ENCODE measurements at regions not wholly inside any gene's neighbourhood (a gene's known extent, or its start where the extent isn't known, plus 50 kb on each side); places are given as distances from the start of the nearest gene placed in this dataset.

DNA sequence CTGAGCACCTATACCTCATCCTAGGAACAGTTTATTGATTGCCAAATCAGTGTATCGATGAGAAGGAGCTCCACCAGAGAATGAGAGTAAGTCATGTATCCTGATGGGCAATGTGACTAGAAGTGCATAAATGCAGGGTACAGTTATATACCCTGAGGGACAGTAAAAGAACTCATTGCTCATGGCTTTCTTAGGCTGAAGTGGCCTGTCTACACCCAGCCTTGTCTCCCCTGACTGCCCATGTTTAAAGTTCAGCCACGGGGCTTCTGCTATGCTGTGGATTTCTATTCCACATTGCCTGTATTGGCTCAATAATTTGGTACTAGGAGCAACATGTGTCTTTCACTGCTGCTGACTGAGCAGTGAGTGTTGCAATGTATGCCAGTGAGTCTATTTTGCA, 400.4 kb upstream of the IMPG1 start:
- Mint-ChIP-seq H3K27ac (ENCODE audit: unreplicated experiment) (no peak overlapping the region), H3K4me3 (ENCODE audit: unreplicated experiment) (no peak overlapping the region), H3K36me3 (ENCODE audit: unreplicated experiment) (no peaks in the 10 kb centered on the region), H3K27me3 (ENCODE audit: unreplicated experiment) (no peaks in the 10 kb centered on the region), H3K9me3 (ENCODE audit: unreplicated experiment) (peaks cover 2% of the 10 kb centered on the region), H3K4me1 (ENCODE audit: low read depth, unreplicated experiment) (no peaks in the 10 kb centered on the region)
- TF ChIP-seq, protein P1, sequence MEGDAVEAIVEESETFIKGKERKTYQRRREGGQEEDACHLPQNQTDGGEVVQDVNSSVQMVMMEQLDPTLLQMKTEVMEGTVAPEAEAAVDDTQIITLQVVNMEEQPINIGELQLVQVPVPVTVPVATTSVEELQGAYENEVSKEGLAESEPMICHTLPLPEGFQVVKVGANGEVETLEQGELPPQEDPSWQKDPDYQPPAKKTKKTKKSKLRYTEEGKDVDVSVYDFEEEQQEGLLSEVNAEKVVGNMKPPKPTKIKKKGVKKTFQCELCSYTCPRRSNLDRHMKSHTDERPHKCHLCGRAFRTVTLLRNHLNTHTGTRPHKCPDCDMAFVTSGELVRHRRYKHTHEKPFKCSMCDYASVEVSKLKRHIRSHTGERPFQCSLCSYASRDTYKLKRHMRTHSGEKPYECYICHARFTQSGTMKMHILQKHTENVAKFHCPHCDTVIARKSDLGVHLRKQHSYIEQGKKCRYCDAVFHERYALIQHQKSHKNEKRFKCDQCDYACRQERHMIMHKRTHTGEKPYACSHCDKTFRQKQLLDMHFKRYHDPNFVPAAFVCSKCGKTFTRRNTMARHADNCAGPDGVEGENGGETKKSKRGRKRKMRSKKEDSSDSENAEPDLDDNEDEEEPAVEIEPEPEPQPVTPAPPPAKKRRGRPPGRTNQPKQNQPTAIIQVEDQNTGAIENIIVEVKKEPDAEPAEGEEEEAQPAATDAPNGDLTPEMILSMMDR (IDR thresholded peaks at IDR 0.05; ENCODE audit: partially characterized antibody, unreplicated experiment), result no peak
- DNase-seq, result no peak

DNA sequence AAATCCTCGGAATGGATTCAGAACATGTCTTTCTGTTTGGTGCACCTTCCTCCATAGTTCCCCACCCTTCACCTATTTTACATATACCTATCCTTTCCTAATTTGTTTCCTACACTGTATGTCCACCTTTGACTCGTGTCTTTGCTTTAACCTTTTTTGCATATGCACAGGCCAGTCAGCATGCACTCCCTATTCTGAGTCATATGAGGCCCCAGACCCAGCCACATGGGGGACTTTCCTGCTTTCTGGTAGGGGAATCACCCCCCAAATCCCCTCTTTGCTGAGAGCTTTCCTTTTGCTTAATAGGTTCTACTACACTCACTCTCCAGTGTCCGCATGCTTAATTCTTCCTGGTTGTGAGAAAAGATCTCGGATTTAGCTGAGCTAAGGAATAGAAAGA, 393.8 kb upstream of the IMPG1 start:
- Mint-ChIP-seq H3K4me3 (ENCODE audit: unreplicated experiment) (no peak overlapping the region), H3K36me3 (ENCODE audit: unreplicated experiment) (no peaks in the 10 kb centered on the region)

DNA sequence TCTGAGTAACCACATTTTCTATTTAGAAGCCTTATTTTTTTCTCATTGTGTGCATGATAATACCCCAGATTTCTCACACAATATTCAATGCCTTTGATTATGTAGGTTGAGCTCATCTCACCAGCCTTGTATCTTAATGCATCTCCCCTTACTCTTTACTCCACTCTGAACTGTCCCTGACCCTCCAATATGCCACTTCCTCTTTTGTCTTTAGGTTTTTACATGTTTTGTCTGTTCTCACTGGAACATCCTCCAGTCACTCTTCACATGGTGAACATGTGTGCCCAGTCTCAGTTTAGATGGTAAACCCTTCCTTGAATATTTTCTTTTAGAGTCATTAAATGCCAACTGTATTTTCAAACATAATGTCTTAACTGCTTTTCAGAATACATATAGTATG, 392.9 kb upstream of the IMPG1 start:
- no peaks in the 10 kb centered on the region for H3K36me3 Mint-ChIP-seq (ENCODE audit: unreplicated experiment)
- H3K9me3 Mint-ChIP-seq (ENCODE audit: unreplicated experiment), result no peaks in the 10 kb centered on the region
- TF ChIP-seq, protein P1 (IDR thresholded peaks at IDR 0.05; ENCODE audit: partially characterized antibody, unreplicated experiment), result no peak
- no peak overlapping the region for H3K27ac Mint-ChIP-seq (ENCODE audit: unreplicated experiment)
- H3K4me3 Mint-ChIP-seq (ENCODE audit: unreplicated experiment), result no peak overlapping the region
- DNase-seq, result no peak
- no peaks in the 10 kb centered on the region for H3K27me3 Mint-ChIP-seq (ENCODE audit: unreplicated experiment)
- peaks cover 5% of the 10 kb centered on the region for H3K4me1 Mint-ChIP-seq (ENCODE audit: low read depth, unreplicated experiment)

More for the DNA sequence above, 393.8 kb upstream of the IMPG1 start:
- Mint-ChIP-seq H3K9me3 (ENCODE audit: unreplicated experiment) (no peaks in the 10 kb centered on the region), H3K4me1 (ENCODE audit: low read depth, unreplicated experiment) (peaks cover 5% of the 10 kb centered on the region), H3K27me3 (ENCODE audit: unreplicated experiment) (no peaks in the 10 kb centered on the region), H3K27ac (ENCODE audit: unreplicated experiment) (no peak overlapping the region)
- TF ChIP-seq, protein P1 (IDR thresholded peaks at IDR 0.05; ENCODE audit: partially characterized antibody, unreplicated experiment), result no peak
- DNase-seq, result no peak

DNA sequence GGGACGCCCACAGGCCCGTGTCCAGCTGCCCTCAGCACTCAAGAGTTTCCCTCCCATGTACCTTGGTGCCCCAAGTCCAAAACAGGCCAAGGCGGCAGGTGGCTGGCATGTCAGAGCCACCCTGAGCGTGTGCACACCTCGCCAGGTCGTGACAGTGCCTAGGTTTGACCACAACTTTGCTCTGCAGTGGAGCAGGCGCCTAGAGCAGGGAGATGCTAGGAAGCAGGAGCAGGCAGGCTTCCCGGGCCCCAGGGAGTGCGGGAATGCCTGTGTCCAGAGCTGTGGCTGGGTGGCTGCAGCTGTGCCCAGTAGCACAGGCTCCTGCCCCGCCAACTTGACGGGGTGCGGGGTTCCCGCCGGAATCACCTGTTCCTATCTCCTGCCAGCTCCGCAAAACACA, 380.8 kb upstream of the IMPG1 start:
- peaks cover 1% of the 10 kb centered on the region for H3K9me3 Mint-ChIP-seq (ENCODE audit: unreplicated experiment)
- H3K27ac Mint-ChIP-seq (ENCODE audit: unreplicated experiment), result no peak overlapping the region
- no peaks in the 10 kb centered on the region for H3K4me1 Mint-ChIP-seq (ENCODE audit: low read depth, unreplicated experiment)
- DNase-seq, result no peak
- H3K4me3 Mint-ChIP-seq (ENCODE audit: unreplicated experiment), result no peak overlapping the region
- no peaks in the 10 kb centered on the region for H3K36me3 Mint-ChIP-seq (ENCODE audit: unreplicated experiment)
- no peaks in the 10 kb centered on the region for H3K27me3 Mint-ChIP-seq (ENCODE audit: unreplicated experiment)
- TF ChIP-seq, protein P1 (IDR thresholded peaks at IDR 0.05; ENCODE audit: partially characterized antibody, unreplicated experiment), result no peak

DNA sequence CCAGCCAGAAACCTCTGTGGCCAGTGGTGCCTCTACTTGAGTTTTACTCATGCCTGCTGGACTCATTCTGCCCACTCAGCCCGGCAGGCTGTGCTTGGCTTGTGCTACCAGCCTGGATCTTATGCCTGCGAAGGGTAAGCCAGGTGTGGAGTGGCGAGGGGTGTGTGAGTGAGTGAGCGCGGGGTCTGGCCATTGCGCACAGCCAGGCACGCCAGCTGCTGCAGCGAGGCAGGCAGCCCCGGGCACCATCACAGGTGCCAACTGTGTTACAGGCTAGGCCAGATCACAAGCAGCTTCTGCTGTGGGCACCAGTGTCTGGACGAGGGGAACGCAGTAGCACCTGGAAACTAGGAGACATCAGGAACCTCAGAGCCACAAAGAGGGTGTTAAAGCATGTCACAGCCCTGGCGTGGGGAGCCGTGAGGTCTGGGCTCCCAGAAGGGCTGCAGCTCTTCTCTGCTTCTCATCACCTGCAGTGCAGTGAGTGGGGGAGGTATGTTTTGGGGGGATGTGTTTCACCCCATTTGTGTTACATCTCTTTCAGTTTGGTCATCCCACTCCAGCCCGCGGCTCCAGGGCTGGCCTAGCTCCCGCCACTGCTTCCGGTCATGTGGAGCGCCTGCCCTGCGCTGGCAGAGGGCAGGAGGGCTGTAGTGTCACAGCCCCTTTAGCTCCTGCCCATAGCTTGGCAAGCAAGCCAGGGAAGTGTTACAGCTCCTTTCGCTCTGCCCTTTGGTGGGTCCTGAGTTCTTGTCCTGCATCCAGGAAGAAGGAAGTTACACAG, 379.7 kb upstream of the IMPG1 start:
- TF ChIP-seq, protein P1 (IDR thresholded peaks at IDR 0.05; ENCODE audit: partially characterized antibody, unreplicated experiment), result no peak
- Mint-ChIP-seq H3K27ac (ENCODE audit: unreplicated experiment) (no peak overlapping the region), H3K4me1 (ENCODE audit: low read depth, unreplicated experiment) (no peaks in the 10 kb centered on the region), H3K4me3 (ENCODE audit: unreplicated experiment) (no peak overlapping the region), H3K9me3 (ENCODE audit: unreplicated experiment) (peaks cover 1% of the 10 kb centered on the region), H3K27me3 (ENCODE audit: unreplicated experiment) (no peaks in the 10 kb centered on the region), H3K36me3 (ENCODE audit: unreplicated experiment) (no peaks in the 10 kb centered on the region)
- DNase-seq, result no peak
